B cell (primary cell): ENCODE measurements at regions not wholly inside any gene's neighbourhood (a gene's known extent, or its start where the extent isn't known, plus 50 kb on each side); places are given as distances from the start of the nearest gene placed in this dataset.

Experiments used
- EZH2 ChIP-seq: IDR thresholded peaks from 2 replicates; pipeline ENCODE4 v1.6.1; 2012; ENCODE audit warnings: borderline replicate concordance, low read depth, mild to moderate bottlenecking, moderate library complexity, low read length; ENCODE audit not compliant: insufficient read depth, poor library complexity, severe bottlenecking
- TF ChIP-seq, protein P1 (sequence below): fragments of 200-600 bp; IDR thresholded peaks from one replicate; pipeline ENCODE4 v1.8.0; 2022; ENCODE audit warnings: antibody characterized with exemption, mild to moderate bottlenecking

DNA sequence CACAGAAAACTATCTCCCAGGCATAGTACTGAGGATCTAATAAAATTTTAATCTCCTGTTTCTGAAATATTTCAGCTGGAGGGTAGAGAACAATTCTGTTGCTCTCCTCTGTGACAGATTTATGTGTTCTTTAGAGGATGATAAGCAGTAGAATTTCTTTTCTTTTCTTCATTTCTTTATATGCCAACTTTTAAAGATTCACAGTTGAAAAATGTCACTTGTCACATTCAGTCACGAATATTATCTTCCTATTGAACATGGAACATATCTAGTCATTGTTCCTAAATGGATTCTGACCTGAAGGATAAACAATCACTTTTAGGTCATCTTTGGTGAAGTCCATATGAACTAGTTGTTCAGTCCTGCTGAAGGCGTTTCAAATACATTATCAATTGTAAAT is 585.5 kb upstream of the DPPA4 start:
- TF ChIP-seq, protein P1, sequence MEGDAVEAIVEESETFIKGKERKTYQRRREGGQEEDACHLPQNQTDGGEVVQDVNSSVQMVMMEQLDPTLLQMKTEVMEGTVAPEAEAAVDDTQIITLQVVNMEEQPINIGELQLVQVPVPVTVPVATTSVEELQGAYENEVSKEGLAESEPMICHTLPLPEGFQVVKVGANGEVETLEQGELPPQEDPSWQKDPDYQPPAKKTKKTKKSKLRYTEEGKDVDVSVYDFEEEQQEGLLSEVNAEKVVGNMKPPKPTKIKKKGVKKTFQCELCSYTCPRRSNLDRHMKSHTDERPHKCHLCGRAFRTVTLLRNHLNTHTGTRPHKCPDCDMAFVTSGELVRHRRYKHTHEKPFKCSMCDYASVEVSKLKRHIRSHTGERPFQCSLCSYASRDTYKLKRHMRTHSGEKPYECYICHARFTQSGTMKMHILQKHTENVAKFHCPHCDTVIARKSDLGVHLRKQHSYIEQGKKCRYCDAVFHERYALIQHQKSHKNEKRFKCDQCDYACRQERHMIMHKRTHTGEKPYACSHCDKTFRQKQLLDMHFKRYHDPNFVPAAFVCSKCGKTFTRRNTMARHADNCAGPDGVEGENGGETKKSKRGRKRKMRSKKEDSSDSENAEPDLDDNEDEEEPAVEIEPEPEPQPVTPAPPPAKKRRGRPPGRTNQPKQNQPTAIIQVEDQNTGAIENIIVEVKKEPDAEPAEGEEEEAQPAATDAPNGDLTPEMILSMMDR = no peak
- TF ChIP-seq EZH2 = no peak
